Amygdala (tissue), 56 donors: ENCODE measurements at regions not wholly inside any gene's neighbourhood (a gene's known extent, or its start where the extent isn't known, plus 50 kb on each side); places are given as distances from the start of the nearest gene placed in this dataset.

Experiments used
- DNase-seq, 56 donors: peaks; one replicate each; lab custom pipeline; 2025; lab: John Stamatoyannopoulos, UW

- DNase-seq: no peak
Measured at GRCh38 chr12:45548426-45548825, 181.1 kb upstream of the ARID2 start.

DNA sequence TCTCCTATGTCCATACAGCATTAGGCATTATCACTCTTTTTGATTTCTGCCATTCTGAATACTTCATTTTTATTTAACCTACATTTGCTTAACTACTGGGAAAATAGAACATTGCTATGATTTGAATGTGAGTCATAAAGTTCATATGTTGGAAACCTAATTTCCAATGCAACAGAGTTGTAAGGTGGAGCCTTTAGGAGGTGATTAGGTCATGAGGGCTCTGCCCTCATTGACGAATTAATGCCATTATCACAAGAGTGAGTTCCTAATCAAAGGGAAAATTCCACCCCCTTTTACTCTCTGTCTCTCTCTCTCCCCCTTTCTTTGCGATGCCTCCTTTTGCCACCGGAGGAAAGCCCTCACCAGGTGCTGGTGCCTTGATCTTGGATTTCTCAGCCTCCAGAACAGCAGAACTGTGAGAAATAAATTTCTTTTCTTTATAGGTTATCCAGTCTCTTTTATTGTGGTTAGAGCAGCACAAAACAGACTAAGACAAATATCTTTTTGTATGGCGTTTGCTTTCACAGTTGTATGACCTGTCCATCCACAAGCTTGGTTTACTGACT, 180.1 kb upstream of the ARID2 start:
- no peak for DNase-seq

GRCh38 chr12:45553204-45553603, 176.3 kb upstream of the ARID2 start:
- DNase-seq: no peak

DNA sequence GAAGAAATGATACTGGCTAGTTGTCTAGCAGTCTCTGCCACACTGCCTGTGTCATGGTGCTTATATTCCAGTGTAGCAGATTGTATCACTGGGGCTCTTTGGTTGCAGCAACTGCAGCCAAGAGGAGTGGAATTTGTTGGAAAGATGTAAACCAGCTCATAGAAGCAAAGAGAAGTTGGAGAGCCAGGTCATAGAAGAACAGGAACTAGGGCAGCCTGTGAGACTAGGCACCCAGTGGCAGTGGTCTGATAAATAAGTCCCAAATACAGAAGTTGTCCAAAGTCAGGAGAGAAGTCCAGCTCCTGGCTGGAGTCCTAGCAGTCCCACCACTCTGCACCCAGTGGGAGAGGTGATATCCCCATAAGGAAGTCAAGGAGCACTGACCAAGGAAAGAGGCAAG, 172.5 kb upstream of the ARID2 start:
- peak in 1 of 56 donors; percentile 19 for DNase-seq

DNA sequence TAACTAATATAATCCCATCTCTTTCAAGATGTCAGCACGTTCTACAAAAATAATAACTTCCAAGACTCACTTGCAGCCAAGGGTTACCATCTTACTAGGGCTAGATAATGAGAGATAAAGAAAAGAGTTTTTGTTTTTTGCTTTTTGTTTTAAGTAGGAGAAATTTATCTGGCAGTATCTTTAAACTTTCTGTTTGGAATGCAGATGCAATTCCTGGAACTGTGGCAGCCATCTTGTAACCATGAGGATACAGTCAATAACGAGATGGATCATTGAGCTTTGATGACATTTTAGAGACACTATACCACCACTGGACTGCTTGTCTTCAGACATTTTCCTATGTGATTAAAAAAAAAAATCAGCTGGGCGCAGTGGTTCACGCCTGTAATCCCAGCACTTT, 171.2 kb upstream of the ARID2 start:
- DNase-seq: no peak

DNA sequence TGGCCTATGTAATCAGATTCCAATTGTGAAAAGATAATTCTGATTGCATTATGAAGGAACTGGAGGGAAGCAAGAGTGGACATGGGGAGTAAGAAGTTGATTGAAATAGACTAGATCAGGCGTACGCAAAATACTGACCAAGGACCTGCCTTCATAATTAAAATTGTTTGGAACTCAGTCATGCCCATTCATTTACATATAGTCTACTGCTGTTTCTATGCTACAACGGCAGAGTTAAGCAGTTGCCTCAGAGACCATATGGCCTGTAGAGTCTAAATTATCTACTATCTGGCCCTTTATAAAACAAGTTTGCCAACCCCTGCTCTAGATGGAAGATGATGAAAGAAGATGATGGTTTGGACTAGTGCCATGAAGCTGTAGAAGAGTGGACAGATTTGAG, 170.0 kb upstream of the ARID2 start:
- DNase-seq: no peak

DNA sequence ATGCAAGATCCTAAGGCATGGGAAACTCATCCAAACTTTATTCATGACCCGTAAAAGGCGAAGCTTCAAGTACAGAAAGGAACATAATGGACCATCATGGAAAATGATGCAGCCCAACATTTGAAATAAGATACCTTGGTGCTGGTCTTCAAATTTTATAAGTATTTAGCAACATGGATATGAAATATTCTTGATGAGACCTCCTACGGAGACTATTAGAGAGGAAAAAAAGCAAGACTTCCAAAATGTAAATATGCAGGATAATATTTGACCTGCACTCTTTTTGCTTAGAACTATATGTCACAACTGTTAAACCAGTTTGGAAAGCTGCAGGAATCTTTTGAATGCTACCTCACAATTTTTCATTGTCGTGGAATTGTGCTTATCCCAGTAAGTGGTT, 168.8 kb upstream of the ARID2 start:
- no peak for DNase-seq

GRCh38 chr12:45561488-45561887, 168.0 kb upstream of the ARID2 start:
- DNase-seq: no peak

- no peak for DNase-seq
Measured at GRCh38 chr12:45565590-45565989, 163.9 kb upstream of the ARID2 start.

DNA sequence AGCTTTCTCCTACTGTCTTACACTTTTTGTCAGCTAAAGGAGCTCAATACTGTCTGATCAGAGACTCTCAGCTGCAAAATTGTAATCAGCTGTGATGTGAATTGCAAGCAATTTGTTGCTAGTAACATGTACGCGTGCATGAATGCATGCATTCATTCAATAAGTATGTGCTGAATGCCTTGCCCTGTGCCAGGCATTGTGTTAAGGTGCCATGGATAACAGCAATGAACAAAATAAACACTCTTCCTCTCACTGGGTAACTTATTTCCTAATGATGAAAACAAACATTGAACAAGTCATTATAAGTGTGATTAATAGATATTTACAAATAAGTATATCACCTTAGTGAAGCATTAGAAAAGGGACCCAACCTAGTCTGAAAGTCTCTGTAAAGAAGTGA, 163.2 kb upstream of the ARID2 start:
- DNase-seq: no peak

DNA sequence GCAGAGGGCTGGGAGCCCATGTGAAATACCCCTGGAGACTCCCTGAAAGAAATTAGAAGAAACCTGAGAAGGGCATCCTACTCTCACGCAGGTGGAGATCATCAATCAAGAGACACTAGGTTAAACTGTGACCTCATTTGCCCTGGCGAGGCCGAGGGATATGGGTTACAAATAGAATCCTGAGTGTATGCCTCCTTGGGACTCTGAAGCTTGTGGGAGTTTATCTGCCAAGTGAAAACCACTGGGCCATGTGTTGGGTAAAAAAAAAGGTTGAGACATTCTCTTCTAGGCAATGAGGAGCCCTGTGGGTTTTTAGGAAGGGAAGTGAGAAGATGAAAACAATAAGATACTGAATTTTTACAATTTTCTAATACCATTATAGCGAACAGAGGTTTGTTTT, 160.7 kb upstream of the ARID2 start:
- no peak for DNase-seq

- no peak for DNase-seq
Measured at GRCh38 chr12:45570501-45570900, 159.0 kb upstream of the ARID2 start.

GRCh38 chr12:45572114-45572513, 157.4 kb upstream of the ARID2 start:
- DNase-seq: no peak

DNA sequence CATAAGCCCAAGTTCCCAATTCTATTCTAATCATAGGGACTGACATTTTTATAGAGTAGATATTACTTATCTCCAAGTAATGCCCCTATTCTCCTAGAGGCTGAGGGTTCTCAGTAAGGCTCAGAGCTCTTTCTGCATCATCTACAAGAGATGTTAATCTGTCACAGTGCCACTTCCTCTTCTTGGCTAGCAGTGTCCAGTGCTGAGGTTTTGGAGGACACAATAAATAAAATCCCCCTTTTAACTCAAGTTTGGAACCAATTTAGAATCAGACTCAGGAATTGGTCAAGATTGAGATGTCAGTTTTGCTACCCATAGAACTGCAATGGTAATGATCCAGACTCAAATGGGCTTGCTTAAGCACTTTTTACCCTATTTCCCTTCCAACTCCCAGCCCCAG, 154.1 kb upstream of the ARID2 start:
- no peak for DNase-seq

- DNase-seq: no peak
Measured at GRCh38 chr12:45575823-45576475, 153.6 kb upstream of the ARID2 start.

GRCh38 chr12:45577844-45578399, 151.6 kb upstream of the ARID2 start:
- no peak for DNase-seq

DNA sequence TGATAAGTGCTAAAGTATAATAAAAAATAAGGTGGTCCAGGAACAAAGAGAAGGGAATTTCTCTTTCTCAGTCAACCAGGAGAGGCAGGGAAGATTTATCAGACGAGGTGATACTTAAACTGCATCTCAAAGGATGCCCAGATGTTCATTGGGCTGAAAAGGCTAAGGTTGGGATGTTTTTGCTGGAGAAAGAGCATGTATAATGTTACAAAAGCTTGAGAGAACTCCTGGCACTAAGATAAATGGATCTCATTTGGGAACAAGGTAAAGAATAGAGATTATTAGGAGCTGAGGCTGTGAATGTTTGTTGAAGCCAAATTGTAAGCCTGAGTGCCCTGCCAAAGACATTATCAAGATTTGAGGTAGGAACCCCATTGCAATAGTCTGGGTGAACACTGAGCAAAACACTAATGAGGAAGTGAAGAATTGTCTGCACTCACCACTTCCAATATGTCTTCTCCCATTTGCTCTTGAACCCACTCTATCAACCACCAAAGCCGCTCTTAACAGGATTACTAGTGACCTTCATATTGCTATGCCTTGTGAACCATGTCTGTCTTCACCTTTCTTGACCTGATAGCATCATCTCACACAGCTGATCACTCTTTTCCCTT, 149.0 kb upstream of the ARID2 start:
- DNase-seq: no peak

DNA sequence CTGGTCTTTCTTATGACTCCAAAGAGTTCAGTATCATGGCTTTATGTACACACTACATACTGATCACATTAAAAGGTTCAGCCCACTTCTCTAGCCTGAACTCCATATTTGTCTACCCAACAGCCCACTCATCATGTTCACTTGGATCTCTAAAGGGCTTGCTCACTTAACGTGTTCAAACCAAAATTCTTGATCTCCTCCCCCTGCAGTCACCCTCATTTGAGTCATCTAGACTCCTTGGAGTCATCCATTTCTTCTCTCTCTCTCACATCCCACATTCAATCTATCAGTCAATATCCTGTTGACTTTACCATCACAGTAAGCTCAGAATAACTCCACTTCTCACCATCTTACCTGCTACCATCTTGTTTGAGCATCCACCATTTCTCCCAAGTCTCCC, 148.4 kb upstream of the ARID2 start:
- DNase-seq: no peak

- DNase-seq: no peak
Measured at GRCh38 chr12:45582536-45582935, 147.0 kb upstream of the ARID2 start.

DNA sequence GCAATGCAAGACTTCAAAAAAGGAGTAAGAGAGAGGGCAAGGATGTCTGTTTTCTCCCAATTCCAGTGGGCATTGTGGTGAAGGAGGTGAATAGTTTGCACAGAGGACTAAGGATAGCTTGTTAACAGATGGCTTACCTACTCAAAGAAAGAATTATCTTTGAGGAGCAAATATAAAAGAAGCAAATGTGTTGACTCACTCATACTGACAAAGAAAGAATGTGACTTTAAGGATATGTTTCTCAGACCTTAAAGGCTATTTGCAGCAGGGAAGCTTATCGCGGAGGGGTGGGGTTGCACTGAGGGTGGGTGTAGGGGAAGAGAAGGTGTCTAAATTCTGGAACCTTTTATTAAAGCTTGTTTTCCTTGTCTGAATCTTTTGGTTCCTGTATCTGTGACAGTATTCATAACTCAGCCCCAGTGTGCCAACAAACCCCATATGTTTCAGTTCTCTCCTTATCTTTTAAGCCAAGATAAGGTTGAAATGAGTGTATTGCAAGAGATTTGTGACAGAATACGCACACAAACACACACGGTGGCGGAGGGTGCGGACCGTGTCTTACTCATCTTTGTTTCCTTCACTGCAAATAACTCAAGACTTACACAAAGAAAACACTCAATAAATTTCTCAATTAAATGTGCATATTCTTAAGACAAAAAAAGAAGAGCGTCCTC, 146.4 kb upstream of the ARID2 start:
- DNase-seq: peak in 3 of 56 donors; percentile 8 to 34 (median 8)

GRCh38 chr12:45584336-45584735, 145.2 kb upstream of the ARID2 start:
- no peak for DNase-seq
